HG03442 (cell line): ENCODE measurements at regions not wholly inside any gene's neighbourhood (a gene's known extent, or its start where the extent isn't known, plus 50 kb on each side); places are given as distances from the start of the nearest gene placed in this dataset.
"Not testable (repeated sequence)": the region's sequence is repeated elsewhere in the genome, so short reads cannot be mapped to it uniquely, and the experiment has no call there.

Experiments
- ATAC-seq: cut with Tn5 transposase; IDR thresholded peaks from one replicate; pipeline ENCODE4 v1.9.1; 2021; ENCODE audit warnings: mild to moderate bottlenecking, moderate library complexity; ENCODE audit not compliant: unreplicated experiment

GRCh38 chr13:69108486-69108885 is 999.1 kb upstream of the ATXN8OS start:
- ATAC-seq: no peak

GRCh38 chr13:69107436-69107835 is 1000.2 kb upstream of the ATXN8OS start:
- ATAC-seq: no peak

- ATAC-seq: no peak
These were observed 1005.8 kb upstream of the ATXN8OS start for GRCh38 chr13:69101841-69102240.

GRCh38 chr13:69094485-69094884 is 1013.1 kb upstream of the ATXN8OS start:
- ATAC-seq: no peak

GRCh38 chr13:69092615-69093322 is 1014.9 kb upstream of the ATXN8OS start:
- no peak for ATAC-seq

GRCh38 chr13:69077267-69077666 is 1030.4 kb upstream of the ATXN8OS start:
- ATAC-seq: no peak

GRCh38 chr13:69069554-69070133 is 1038.0 kb upstream of the ATXN8OS start:
- no peak for ATAC-seq

GRCh38 chr13:69050696-69051095 is 1056.9 kb upstream of the ATXN8OS start:
- no peak for ATAC-seq

GRCh38 chr13:69044629-69045028 is 1063.0 kb upstream of the ATXN8OS start:
- ATAC-seq: no peak

GRCh38 chr13:69040898-69041297 is 1066.7 kb upstream of the ATXN8OS start:
- ATAC-seq: no peak

- no peak for ATAC-seq
These were observed 1071.9 kb upstream of the ATXN8OS start for GRCh38 chr13:69035771-69036170.

- no peak for ATAC-seq
These were observed 1078.7 kb upstream of the ATXN8OS start for GRCh38 chr13:69028936-69029335.

- no peak for ATAC-seq
These were observed 1087.5 kb upstream of the ATXN8OS start for GRCh38 chr13:69020120-69020519.

GRCh38 chr13:69018173-69018572 is 1089.5 kb upstream of the ATXN8OS start:
- ATAC-seq: not testable (repeated sequence)

GRCh38 chr13:69010789-69011188 is 1096.8 kb upstream of the ATXN8OS start:
- no peak for ATAC-seq

GRCh38 chr13:69008499-69008898 is 1099.1 kb upstream of the ATXN8OS start:
- no peak for ATAC-seq

GRCh38 chr13:68998056-68998455 is 1109.6 kb upstream of the ATXN8OS start:
- no peak for ATAC-seq

GRCh38 chr13:68996668-68997025 is 1111.0 kb upstream of the ATXN8OS start:
- no peak for ATAC-seq

GRCh38 chr13:68995972-68996667 is 1111.5 kb upstream of the ATXN8OS start:
- ATAC-seq: no peak

GRCh38 chr13:68993154-68993553 is 1114.5 kb upstream of the ATXN8OS start:
- ATAC-seq: no peak

GRCh38 chr13:68988176-68988575 is 1119.5 kb upstream of the ATXN8OS start:
- no peak for ATAC-seq

GRCh38 chr13:68987585-68987984 is 1120.0 kb upstream of the ATXN8OS start:
- ATAC-seq: no peak
